GM18508 (cell line): ENCODE measurements at regions not wholly inside any gene's neighbourhood (a gene's known extent, or its start where the extent isn't known, plus 50 kb on each side); places are given as distances from the start of the nearest gene placed in this dataset.
"Not testable (repeated sequence)": the region's sequence is repeated elsewhere in the genome, so short reads cannot be mapped to it uniquely, and the experiment has no call there.

ENCODE experiments used
- ATAC-seq: cut with Tn5 transposase; IDR thresholded peaks from one replicate; pipeline ENCODE4 v1.9.1; 2021; ENCODE audit warnings: moderate number of reproducible peaks; ENCODE audit not compliant: insufficient read depth, unreplicated experiment

GRCh38 chr13:24931450-24932251 is 164.3 kb upstream of the PABPC3 start:
- ATAC-seq = no peak

DNA sequence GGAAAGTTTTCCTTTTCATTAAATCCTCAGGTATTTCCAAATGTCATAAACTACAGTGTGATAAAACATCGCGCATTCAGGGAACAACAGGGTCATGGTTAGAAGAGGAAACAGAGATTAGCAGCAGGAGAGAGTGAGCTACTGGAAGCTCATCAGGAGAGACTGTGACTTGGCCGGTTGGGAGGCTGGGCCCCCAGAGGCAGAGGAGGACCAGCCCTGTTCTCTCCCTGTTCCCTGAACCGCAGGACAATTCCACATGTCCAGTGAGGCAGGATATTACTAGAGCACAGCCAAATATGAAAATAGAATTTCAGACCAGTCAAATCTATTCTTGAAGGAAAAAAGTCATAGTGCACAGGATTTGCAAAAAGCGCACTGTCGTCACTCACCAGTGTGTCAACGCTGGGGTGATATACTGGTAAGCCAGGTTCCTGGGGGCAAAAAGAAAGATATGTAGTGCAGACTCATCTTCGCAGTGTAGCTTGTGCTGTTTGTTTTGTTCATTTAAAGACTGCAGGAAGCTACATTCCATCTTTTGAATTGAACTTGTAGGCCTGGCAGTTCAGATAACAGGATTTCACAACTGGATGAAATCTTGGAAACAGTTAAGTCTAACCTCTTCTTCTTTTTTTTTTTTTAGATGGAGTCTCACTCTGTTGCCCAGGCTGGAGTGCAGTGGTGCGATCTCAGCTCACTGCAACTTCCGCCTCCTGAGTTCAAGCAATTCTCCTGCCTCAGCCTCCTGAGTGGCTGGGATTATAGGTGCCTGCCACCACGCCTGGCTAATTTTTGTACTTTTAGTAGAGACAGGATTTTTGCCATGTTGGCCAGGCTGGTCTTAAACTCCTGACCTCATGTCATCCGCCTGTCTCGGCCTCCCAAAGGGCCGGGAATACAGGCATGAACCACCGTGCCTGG is 162.6 kb upstream of the PABPC3 start:
- not testable (repeated sequence) for ATAC-seq

GRCh38 chr13:24934024-24934385 is 161.9 kb upstream of the PABPC3 start:
- ATAC-seq = not testable (repeated sequence)

GRCh38 chr13:24938966-24939365 is 157.0 kb upstream of the PABPC3 start:
- no peak for ATAC-seq

- ATAC-seq = not testable (repeated sequence)
Measured at GRCh38 chr13:24941023-24941713, 154.8 kb upstream of the PABPC3 start.

DNA sequence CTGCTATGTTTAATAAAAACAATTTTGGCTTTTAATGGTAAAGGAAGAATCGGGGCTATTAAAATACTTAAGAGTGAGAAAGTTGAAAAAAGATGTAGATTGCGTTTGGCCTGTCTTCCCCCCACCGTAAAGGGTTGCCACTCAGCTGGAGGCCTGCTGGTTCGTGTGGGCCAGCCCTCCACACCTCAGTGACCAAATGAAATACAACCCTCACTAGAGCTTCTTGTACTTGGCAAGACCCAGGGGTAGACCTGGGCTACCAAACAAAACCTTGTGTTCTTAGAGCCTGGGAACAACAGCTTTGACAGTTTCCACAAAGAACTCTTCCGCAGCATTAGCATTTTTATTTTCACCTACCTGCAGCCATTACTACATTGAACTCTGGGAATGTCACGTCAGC is 152.8 kb upstream of the PABPC3 start:
- no peak for ATAC-seq

- ATAC-seq = not testable (repeated sequence)
Measured at GRCh38 chr13:24944073-24944472, 151.9 kb upstream of the PABPC3 start.

GRCh38 chr13:24948977-24949376 is 147.0 kb upstream of the PABPC3 start:
- ATAC-seq = not testable (repeated sequence)

DNA sequence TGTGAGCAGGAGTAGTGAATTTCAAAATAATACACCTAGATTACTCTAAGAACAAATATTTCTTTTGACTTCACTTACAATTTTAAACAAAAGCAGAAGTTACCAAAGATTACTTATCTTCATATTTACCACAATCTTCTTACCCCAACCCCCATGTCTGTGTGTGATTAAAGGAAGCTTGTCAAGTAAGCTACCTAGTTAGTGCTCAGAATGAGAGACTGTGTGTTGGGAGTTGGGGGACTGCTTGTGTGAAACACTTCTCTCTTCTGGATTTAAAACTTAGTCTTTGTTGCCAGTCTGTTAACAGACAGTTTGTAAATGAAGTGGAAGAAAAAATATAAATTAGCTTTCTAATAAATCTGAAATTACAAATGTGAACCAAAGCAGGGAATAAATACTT is 145.3 kb upstream of the PABPC3 start:
- not testable (repeated sequence) for ATAC-seq

- ATAC-seq = not testable (repeated sequence)
Measured at GRCh38 chr13:24967970-24968369, 128.0 kb upstream of the PABPC3 start.

GRCh38 chr13:24968416-24968815 is 127.5 kb upstream of the PABPC3 start:
- ATAC-seq = not testable (repeated sequence)

GRCh38 chr13:24973102-24973501 is 122.8 kb upstream of the PABPC3 start:
- ATAC-seq = not testable (repeated sequence)

GRCh38 chr13:24981181-24981803 is 114.6 kb upstream of the PABPC3 start:
- not testable (repeated sequence) for ATAC-seq

DNA sequence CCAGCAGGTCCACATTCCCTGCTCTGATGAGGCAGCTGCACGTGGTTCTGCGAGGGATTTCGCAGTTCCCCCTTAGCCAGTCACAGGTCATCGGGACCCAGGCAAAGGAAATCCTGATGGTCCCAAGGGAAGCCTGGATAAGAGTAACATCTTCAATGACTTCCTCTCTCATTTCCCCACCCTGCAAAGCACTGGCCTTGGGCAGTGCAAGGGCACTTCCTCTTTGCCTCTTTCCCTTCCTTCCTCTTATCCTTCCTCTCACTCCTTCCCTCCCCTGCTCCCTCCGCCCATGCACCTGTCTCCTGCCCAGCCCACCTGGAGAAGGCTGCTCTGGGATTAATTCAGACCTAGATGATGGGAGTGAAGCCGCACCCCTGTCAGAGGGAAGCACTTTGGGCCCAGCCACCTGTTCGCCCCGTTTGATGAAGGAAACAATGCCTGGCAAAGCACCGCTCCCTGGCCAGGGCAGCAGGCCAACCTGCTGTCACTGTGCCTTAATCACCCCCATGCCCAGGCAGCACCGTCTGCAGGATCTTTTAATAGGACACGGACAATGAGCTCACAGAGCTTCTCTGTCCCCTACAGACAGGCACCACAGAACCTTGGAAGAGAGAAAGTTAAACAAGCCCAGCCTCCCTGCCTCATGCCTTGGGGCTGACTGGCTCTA is 113.5 kb upstream of the PABPC3 start:
- no peak for ATAC-seq

- no peak for ATAC-seq
Measured at GRCh38 chr13:24983094-24983493, 112.8 kb upstream of the PABPC3 start.

- no peak for ATAC-seq
Measured at GRCh38 chr13:24984134-24984533, 111.8 kb upstream of the PABPC3 start.

DNA sequence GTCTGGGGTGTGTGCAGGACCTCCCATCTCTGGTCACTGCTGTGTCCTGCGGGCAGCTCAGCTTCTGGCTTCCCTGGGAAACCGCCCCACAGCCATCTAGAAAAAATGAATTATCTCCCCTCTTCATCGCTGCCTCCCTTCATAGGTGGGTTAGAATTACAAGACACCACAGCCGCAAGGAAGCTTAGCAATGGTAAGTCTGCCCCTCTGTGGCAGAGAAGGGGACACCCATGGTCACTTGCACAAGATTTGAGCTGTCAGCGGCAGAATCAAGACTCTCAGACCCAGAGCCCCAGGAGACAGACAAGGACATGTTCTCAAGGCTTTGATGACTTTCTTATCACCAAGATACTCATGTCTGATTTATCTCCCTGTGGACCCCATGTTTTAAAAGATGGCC is 110.8 kb upstream of the PABPC3 start:
- no peak for ATAC-seq

DNA sequence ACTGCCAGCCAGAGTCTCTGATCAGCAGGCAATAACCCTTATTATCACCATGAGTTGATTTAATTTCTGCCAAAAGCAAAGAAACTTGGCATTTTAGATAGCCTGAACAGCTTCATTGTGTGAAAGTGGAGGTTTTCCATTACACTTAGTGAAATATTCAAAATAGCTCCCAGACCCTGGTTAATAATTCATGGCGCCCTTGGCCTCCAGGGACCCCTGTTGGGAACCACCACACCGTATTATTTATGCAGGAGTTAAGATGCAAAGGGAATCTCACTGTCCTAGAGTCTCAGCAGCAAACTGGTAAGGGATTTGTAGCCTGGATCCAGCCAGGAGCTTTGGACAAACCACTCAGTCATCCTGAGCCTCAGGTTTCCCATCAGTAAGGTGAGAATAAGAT is 110.0 kb upstream of the PABPC3 start:
- no peak for ATAC-seq

DNA sequence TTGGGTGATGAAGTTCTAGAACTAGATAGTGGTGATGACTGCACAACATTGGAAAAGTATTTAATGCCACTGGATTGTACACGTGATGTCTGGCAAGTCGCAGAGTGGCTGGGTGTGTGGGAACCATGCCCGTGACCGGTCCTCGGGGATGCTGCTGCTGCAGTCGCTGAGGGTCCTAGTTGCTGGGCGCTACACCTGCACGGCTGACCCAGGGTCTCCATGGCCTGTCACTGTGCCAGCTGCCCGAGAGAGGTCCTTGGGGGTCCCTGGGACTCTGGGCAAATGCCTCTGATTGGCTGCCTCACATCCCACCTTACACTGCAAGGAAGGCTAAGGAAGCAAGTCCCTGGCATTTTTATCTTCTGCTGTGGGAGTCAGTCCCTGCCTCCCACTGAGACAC is 109.1 kb upstream of the PABPC3 start:
- ATAC-seq = no peak

- not testable (repeated sequence) for ATAC-seq
Measured at GRCh38 chr13:24989959-24990358, 106.0 kb upstream of the PABPC3 start.
